HG02885 (cell line): ENCODE measurements at regions not wholly inside any gene's neighbourhood (a gene's known extent, or its start where the extent isn't known, plus 50 kb on each side); places are given as distances from the start of the nearest gene placed in this dataset.

ENCODE experiments used
- ATAC-seq: cut with Tn5 transposase; IDR thresholded peaks from one replicate; pipeline ENCODE4 v1.9.1; 2021; ENCODE audit warnings: mild to moderate bottlenecking; ENCODE audit not compliant: unreplicated experiment, poor library complexity

DNA sequence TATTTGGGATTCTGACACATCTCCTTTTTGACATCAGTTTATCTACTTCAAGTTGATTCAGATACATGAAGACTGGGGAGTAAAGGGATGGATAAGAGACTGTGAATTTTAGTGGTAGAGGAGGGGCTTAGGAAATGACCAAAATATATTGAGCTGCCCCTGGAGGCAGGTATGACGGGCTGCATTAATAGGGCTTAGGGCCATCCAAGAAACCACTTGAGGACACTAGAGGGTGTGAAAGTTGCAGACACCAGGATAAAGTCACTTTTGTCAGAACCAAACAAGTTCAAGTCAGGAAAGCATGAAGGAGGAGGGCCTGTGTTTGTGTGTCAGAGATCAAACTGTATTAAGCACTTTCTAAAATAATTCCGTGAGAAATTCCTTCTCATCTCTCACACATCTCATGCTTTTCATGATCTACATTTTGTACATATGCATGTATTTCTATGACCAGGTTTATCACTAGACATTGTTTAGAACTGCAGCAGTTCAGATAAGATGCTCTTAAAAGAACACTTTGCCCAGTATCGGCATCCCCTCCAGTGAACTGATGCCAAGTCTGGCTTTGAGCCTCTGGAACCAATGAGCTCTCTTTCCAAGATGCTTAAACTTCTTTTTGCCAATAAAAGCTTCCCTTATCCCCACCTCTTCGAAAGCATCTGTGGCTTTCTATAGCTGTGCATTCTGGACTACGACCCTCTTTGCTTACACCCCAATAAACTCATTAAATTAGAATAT, 136.9 kb downstream of the SLC38A1 start:
- ATAC-seq: no peak

GRCh38 chr12:46127656-46128055, 137.3 kb upstream of the SCAF11 start:
- no peak for ATAC-seq

- no peak for ATAC-seq
Observed at GRCh38 chr12:46126050-46126727, 135.8 kb upstream of the SCAF11 start.

GRCh38 chr12:46124848-46125619, 134.7 kb upstream of the SCAF11 start:
- peak; percentile 88 for ATAC-seq

DNA sequence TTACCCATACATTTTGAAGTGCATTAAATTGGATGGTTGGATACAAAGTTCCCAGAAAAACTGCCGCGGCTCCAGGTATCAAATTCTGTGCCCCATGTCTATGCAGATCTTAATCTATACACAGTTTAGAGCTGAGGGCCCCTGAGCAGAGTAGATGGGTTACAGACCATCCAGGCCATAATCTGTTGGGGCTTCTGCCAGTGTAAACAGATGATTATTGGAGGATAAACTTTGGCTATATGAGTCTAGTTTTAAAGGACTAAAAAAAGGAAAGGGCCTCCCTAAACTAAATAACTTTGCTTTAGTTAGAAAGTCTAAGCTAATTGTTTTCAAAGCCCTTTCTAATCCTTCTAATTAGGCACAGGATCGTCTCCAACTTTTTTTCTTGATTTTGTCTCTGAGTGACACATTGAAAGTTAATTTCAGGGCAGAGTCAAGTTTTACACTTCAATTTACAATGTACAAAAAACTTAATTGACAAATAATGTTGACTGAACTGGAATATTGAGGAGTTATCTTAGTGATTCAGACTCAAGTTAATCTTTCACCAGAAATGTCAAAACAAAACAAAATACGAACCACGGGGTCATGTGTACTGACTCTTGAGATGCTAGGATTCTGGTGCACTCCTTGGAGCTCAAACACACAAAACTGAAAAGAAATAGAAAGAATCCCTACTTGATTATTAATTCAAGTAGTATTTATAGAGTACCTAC, 133.9 kb upstream of the SCAF11 start:
- ATAC-seq: no peak

DNA sequence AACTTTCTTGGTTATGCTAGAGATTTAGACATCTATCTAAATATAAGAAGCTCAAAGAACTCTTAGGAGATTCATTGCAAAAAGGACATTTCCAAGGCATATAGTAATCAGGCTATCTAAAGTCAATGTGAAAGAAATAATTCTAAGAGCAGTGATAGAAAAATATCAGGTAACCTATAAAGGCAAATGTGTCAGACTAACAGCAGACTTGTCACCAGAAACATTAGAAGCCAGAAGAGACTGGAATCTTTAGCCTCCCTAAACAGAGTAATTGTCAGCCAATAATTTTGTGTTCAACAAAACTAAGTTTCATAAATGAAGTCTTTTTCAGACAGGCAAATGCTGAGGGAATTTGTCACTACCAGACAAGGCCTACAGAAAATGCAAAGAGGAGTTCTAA, 122.0 kb upstream of the SCAF11 start:
- ATAC-seq: no peak

GRCh38 chr12:46111715-46112114, 121.3 kb upstream of the SCAF11 start:
- no peak for ATAC-seq

DNA sequence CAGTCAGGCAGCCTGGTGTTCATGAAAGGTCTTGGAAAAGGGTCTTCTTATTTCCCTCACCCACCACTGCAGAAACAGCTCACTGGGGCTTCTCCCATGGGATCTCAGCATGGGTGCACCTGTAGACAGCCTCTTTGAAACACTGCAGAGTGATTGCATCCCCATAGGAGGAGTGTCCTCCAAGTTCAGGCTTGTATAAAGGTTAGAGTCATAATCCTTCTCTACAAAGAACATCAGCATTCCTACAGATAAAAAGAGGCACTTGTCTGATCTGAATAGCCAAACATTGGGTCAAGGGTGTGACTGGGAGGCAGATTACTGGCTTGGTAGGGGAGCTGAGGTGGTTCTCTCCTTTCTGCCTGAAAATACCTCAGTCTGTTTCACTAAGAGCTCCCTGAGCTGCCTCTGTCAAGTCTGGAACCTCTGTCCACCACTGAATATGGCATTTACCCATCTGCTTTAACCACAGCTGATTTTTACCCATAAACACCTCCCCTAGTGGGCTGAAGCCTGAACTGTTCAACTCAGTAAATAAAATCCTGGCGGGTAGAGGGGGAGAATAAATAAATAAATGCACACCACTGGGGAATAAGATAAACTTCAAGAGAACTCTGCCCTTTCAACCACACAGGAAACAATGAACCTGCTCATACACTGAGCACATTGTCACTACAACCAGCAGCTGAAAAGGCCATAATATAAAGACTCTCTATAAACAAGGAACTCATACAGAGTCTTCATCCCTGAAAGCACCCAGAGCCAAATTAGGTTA, 120.7 kb upstream of the SCAF11 start:
- no peak for ATAC-seq

DNA sequence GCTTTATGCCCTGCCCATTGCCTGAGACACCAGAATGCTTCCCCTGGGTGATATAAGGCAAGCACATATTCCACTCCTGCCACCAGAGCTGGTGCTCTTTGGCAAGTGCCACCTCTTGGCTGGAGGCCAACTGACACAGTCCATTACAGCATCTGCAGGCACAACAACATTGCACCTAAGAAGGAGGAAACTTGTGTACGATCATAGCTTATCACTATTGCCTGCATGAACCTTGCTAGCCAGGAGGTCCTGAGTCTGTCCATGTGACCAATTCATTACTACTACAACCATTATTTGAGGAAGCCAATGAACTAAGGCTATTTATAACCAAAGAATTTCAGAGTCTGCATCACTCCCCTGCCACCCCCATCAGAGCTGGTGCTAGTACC, 119.8 kb upstream of the SCAF11 start:
- no peak for ATAC-seq

DNA sequence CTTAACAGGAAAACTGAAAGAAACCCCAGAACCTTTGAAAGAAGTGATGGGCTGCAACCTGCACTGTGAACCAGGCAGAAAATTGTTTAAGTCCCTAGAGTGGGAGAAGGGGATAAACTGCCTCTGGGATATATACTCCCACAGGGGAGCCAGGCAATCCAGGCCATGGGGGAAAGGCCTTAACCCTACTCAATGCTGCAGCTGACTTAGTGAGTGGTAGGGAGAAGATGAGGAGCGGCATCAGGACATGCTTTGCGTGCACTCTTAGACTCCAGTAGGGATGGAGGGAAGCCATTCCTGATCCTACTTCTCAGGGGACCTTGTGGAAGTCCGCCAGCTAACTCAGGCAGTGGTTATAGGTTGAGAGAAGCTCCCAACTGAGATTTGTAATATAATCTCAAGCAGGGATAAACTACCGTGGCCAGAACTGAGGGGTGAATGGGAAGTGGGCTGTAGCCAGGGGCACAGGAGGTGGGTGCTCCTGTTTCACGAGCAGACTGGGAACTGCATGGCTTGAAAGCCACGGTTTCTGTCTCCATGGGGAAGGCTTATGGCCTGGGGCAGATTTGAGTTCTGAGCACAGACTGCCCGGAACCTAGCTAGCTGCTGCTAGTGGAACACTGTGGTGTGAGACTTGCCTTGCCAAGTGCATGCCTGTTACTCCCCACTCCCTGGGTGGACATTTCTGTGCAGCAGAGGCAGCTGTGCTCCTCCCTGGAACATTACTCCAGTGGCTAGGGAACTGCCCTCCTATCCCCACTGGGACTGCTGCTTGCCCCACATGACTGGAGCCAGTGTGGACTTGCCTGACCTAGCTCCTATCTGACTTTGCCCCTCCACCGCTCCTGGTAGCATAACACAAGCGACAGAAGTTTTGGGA, 119.2 kb upstream of the SCAF11 start:
- no peak for ATAC-seq

DNA sequence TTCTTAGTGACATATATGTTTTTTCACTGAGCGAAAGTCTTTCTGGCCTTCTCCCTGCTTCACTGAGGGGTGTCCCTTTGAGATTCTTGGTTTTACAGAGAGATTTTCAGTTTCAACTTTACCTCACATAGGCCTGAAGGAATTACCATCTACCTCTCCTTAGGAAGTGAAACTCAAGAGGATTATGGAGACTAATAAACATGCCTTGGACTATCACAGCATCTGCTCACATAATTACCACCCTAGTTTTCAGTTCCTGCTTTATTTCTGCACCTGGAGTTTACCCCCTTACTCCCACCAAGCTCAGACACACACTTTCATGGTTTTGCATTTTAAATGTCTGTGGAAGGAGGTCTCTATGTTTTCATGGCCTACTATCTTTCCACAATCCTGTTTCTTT, 118.3 kb upstream of the SCAF11 start:
- peak; percentile 95 for ATAC-seq

DNA sequence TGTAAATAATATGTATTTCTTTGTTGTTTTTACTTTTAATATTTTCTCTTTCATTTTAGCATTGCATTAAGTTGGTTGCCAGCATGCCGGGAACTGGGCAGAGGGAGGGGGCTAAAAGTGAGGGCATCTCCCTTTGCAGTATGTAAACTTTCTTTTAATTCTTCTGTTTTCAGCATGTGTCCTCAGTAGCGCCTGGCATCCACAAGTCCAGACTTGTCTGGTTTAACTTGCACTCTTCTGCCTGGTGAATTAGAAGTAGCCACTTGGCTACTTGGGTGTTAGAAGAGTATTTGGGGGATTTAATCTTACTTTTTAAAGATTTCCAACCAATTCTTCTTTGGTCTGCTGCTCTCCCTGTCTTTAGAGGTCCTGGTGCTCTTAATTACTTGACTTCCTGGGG, 117.2 kb upstream of the SCAF11 start:
- no peak for ATAC-seq

GRCh38 chr12:46105735-46106134, 115.4 kb upstream of the SCAF11 start:
- no peak for ATAC-seq

DNA sequence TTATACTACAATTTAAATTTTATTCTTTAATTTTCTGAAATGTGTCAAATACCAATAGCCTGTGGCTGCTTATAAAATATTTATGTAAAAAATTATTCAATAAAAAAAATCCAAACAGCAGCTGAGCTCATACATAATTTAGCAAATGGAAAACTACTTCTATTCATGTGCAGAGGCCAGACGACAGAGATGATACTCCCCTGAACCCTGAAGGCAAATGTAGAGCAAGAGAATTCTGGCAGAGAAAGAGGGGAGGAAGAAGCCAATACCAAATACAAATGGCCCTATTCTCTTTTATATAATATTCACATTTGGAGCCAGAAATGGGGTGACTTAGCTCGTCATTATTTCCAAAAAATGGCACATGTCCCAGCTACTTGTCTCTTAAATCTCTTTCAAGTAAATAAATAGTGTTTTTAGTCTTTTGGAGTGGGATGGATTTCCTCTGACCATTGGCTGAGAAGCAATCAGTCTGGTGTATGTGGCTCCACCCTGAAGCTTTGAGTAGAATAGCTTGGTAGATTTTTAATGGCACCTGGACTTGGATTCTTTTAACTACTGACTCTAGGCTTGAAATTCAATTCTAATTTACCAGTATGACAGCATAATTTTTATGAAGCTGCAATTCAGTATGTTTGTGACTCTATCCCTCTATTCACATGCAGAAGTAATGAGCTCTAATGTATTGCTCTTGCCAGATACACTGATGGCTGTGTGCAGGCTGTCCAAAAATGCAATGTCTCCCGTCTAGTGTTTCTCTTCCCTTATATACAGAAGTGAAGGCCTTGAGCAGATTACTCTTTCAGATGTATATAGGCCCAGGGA, 113.4 kb upstream of the SCAF11 start:
- ATAC-seq: no peak

GRCh38 chr12:46101485-46101869, 111.1 kb upstream of the SCAF11 start:
- ATAC-seq: no peak

- ATAC-seq: no peak
Observed at GRCh38 chr12:46100551-46101484, 110.4 kb upstream of the SCAF11 start.
